ENCODE measurements at regions not wholly inside any gene's neighbourhood (a gene's known extent, or its start where the extent isn't known, plus 50 kb on each side); places are given as distances from the start of the nearest gene placed in this dataset.

GRCh38 chr10:6327961-6328698 lies 125.4 kb downstream of the PFKFB3 start:
- TF ChIP-seq CTCF (IDR thresholded peaks at IDR 0.05), result no peak
- peaks cover 31% of the 10 kb centered on the region for H3K4me1 Mint-ChIP-seq
- H3K4me3 Mint-ChIP-seq, result peak overlapping the region; percentile 67 to 89
- intact Hi-C loops (cut with micrococcal nuclease), result no loop called here
- Histone ChIP-seq H3K79me2 (ENCODE audit: insufficient read depth, low read length) (no peaks in the 10 kb centered on the region), H2AFZ (ENCODE audit: insufficient read depth, low read depth, low read length, poor library complexity, severe bottlenecking) (peak overlapping the region; percentile 77), H3K27ac (ENCODE audit: low read depth in 1 of 2, low read length in 2 of 2) (peak overlapping the region; percentile 82), H4K20me1 (ENCODE audit: insufficient read depth, low read length) (no peaks in the 10 kb centered on the region), H3K9ac (ENCODE audit: insufficient read depth, low read length, poor library complexity, severe bottlenecking) (peak overlapping the region; percentile 28), H3K9me3 (replicated peaks in 1 of 2; ENCODE audit: control insufficient read depth in 1 of 2, insufficient read depth in 1 of 2, low read length in 2 of 2) (peaks cover 3 to 7% of the 10 kb centered on the region in 2 donors), H3K4me2 (replicated peaks; ENCODE audit: extremely low read depth, low read length, poor library complexity, severe bottlenecking) (peak overlapping the region; percentile 71), H3K36me3 (replicated peaks in 1 of 2; ENCODE audit: control insufficient read depth in 1 of 2, insufficient read depth in 2 of 2, low read length in 2 of 2) (no peaks in the 10 kb centered on the region), H3K4me3 (replicated peaks in 1 of 3; ENCODE audit: low read depth in 2 of 3, low read length in 3 of 3) (peak overlapping the region in 2 of 3 experiments; percentile 43 to 63), H3K27me3 (ENCODE audit: control insufficient read depth in 2 of 2, insufficient read depth in 2 of 2, low read length in 2 of 2) (no peaks in the 10 kb centered on the region), H3K4me1 (ENCODE audit: control insufficient read depth in 1 of 2, insufficient read depth in 2 of 2, low read length in 2 of 2) (peaks cover 23 to 32% of the 10 kb centered on the region in 2 donors)
- WGBS (ENCODE audit: insufficient coverage), result 69% methylated on average over 3 of the region's 10 CpGs
- DNase-seq, result no peak
- H3K36me3 Mint-ChIP-seq, result peaks cover 5% of the 10 kb centered on the region in 2 donors
- H3K9me3 Mint-ChIP-seq, result peaks cover 2 to 4% (median 4%) of the 10 kb centered on the region in 7 donors
- H3K27ac Mint-ChIP-seq, result peak overlapping the region; percentile 94 to 99 (median 96)
- peaks cover 0 to 4% (median 0%) of the 10 kb centered on the region in 3 donors for H3K27me3 Mint-ChIP-seq (ENCODE audit: low read depth in 3 of 3)

- Histone ChIP-seq H3K27ac (ENCODE audit: low read depth in 1 of 2, low read length in 2 of 2) (peak overlapping the region; percentile 82), H3K4me2 (replicated peaks; ENCODE audit: extremely low read depth, low read length, poor library complexity, severe bottlenecking) (peak overlapping the region; percentile 71), H4K20me1 (ENCODE audit: insufficient read depth, low read length) (no peaks in the 10 kb centered on the region), H3K79me2 (ENCODE audit: insufficient read depth, low read length) (no peaks in the 10 kb centered on the region), H3K27me3 (ENCODE audit: control insufficient read depth in 2 of 2, insufficient read depth in 2 of 2, low read length in 2 of 2) (no peaks in the 10 kb centered on the region), H2AFZ (ENCODE audit: insufficient read depth, low read depth, low read length, poor library complexity, severe bottlenecking) (peak overlapping the region; percentile 77), H3K4me3 (replicated peaks in 1 of 3; ENCODE audit: low read depth in 2 of 3, low read length in 3 of 3) (peak overlapping the region in 2 of 3 experiments; percentile 43 to 63), H3K4me1 (ENCODE audit: control insufficient read depth in 1 of 2, insufficient read depth in 2 of 2, low read length in 2 of 2) (peaks cover 23 to 32% of the 10 kb centered on the region in 2 donors), H3K9ac (ENCODE audit: insufficient read depth, low read length, poor library complexity, severe bottlenecking) (peak overlapping the region; percentile 28), H3K9me3 (replicated peaks in 1 of 2; ENCODE audit: control insufficient read depth in 1 of 2, insufficient read depth in 1 of 2, low read length in 2 of 2) (peaks cover 8 to 14% of the 10 kb centered on the region in 2 donors), H3K36me3 (replicated peaks in 1 of 2; ENCODE audit: control insufficient read depth in 1 of 2, insufficient read depth in 2 of 2, low read length in 2 of 2) (no peaks in the 10 kb centered on the region)
- intact Hi-C loops (cut with micrococcal nuclease), result no loop called here
- TF ChIP-seq CTCF (IDR thresholded peaks at IDR 0.05), result no peak
- WGBS (ENCODE audit: insufficient coverage), result 42% methylated on average over 9 of the region's 11 CpGs
- Mint-ChIP-seq H3K4me1 (peaks cover 31% of the 10 kb centered on the region), H3K36me3 (peaks cover 7 to 11% of the 10 kb centered on the region in 2 donors), H3K4me3 (peak overlapping the region; percentile 67 to 89), H3K27me3 (ENCODE audit: low read depth in 3 of 3) (peaks cover 0 to 4% (median 0%) of the 10 kb centered on the region in 3 donors), H3K27ac (peak overlapping the region; percentile 94 to 99 (median 96)), H3K9me3 (peaks cover 8 to 11% (median 10%) of the 10 kb centered on the region in 7 donors)
- DNase-seq, result peak; percentile 57 to 75 (median 72)
These were observed 126.1 kb downstream of the PFKFB3 start for GRCh38 chr10:6328699-6329423.
